GM19463 (cell line): ENCODE measurements at regions not wholly inside any gene's neighbourhood (a gene's known extent, or its start where the extent isn't known, plus 50 kb on each side); places are given as distances from the start of the nearest gene placed in this dataset.

Source experiments
- ATAC-seq: cut with Tn5 transposase; IDR thresholded peaks from one replicate; pipeline ENCODE4 v1.9.1; 2021; ENCODE audit warnings: mild to moderate bottlenecking, moderate library complexity; ENCODE audit not compliant: unreplicated experiment

DNA sequence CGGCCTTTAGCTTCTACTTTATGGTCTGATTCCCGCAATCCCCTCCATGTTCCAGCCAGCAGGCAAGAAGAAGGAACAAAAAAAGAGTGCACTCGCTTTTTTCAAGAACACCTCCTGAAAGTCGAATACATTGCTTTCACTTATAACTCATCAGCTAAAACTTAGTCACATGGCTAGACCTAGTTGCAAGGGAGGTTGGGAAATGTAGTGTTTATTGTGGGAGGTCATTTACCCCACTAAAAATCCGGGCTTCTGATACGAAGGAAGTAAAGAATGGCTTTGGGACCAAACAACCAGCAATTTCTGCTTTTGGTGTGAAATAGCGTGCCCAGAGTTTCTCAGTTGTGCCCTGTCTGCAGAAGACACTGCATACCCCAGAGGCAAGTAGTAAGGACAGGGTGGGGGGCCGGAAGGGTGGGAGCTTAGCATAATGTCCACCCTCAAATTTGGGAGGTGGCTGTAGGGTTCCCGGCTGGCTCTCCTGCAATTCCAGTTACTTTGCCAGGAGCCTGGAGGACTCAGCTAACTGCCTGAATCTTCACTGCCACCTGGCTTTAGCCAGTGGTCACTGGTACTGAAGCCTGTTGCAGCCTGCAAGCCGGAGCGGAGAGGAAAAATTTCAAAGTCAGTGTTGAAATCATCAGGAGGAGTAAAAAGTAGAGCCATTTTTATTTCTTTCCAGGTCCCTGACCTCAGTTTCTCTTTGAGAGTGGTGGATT is 57.7 kb upstream of the F3 start:
- ATAC-seq = no peak

DNA sequence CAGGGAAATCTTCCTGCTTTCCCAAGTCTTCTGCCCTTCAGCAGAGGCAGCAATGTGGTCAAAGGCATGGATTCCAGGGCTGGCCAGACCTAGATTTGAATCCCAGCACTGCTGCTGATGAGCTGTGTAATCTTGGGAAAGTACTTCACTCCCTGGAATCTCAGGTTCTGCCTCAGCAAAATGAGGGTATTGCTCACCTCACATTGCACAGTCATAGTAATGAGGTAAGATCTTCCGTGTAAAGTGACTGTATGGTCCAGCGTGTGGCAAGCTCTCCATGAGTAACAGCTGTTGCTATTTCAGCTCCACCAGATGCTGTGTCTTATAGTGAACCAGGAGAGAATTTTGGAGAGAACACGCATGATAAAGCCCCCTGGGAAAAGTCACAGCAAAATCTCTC is 56.1 kb upstream of the F3 start:
- ATAC-seq = no peak

DNA sequence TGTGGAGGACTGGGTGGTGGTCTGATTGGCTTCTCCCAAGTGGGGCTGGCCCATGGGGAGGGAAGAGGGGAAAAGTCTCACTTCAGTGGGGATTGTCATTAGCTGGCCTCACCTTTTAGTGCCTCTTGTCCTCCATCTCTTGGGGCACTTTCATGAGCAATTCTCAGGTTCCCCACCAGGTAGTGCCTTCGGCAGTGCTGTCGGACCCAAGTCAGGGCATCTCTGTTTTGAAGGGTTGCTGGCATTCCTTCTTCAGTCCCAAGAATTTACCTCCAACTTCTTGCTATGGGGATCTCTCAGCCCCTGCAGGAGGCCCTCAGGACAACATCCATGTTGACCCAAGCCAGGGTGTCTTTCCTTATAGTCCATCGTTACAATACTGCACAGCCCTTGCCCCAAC is 54.7 kb upstream of the F3 start:
- ATAC-seq = no peak

DNA sequence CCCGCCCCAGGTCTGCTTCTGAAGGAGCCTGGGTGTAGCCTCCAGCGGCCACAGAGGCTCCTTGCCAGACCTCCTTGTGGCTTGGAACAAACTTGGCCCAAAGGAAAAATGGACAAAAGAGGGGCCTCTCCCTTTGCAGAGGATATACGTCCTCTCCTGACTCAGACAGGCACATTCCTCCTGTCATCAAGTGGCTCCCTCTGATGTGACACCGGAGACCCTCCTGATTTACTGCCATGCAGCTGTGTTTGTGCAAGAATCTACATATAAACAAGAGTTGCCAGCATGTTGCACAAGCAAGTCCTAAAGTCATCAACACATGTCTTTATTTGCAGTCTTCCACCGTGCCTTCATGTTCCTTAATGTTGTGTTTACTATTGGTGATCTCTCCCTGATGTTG is 54.1 kb upstream of the F3 start:
- no peak for ATAC-seq

DNA sequence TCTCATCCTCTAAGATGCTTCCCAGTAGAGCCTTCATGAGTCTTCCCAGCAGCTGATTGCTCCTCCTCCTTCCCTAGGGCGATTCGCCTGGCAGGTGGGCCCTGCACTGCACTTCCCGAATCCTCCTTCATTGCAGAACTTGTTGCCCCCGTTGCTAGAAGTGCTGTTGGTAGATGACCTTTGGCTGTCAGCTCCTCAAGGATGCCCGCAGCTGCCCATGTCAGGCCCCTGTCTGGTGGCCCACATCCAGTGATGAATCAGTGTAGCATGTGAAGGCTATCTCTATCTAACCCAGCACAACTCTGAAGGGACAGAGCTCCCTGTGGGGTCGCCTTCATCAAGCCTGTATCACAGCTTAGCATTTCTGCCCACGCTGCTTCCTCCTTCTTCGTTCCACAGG is 52.1 kb upstream of the F3 start:
- no peak for ATAC-seq

DNA sequence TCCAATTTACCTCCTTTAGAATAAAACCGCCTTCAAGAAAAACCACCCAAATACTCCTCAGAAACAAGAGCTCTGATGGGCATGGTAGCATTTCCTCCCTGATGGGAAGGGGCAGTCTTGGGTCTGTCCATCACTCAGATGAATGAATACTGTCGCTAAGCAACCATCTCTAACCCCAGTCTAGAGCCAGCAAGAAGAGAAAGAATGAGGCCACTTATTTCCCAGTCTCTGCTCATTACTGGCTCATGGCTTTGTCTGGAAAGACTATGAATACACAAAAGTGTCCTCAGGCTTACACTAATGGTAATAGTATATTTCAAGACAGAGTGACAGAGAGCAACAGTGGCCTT is 51.0 kb upstream of the F3 start:
- no peak for ATAC-seq

DNA sequence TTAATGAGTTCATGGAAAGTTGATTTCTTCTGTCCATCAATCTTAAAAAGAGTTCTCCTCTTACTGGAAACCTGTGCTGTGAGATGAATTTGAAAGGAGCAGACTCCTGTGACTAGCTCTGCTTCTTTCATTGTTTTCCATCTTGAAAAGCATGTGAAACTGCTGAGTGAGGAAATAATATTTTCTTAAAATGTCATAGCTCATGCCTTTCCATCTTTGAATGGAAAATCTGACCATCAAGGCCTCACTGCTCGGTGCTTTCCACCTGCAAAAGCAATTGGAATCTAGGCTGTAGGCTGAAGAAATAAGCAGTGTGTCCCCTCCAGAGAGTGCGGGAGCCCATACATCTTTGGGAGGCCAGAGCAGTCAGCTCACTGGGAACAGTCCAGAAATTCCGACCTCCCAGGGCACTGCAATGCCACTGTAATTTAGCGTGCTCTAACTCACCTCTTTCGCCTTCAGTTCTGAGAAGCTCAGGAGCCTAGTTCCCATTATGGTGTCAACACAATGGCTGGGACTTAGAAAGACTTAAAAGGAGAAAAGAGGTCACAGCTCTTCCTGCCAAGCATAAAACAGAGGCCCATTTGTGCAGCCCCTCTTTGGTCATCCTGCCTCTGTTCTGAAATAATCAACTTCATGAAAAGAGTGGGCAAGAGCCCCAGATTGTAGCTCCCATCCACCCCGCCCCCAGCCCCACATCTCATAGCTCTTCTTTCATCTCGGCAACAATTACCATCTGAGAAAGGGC is 50.4 kb upstream of the F3 start:
- no peak for ATAC-seq
